SK-N-MC (cell line): ENCODE measurements at regions not wholly inside any gene's neighbourhood (a gene's known extent, or its start where the extent isn't known, plus 50 kb on each side); places are given as distances from the start of the nearest gene placed in this dataset.

ENCODE experiments used
- EZH2 ChIP-seq: fragments of 200-600 bp; sonication (generic); IDR thresholded peaks from one replicate; pipeline ENCODE4 v1.6.1; 2017; ENCODE audit warnings: antibody characterized with exemption
- FOXP2 ChIP-seq: optimal IDR thresholded peaks from 2 replicates; pipeline ENCODE3; 2011; ENCODE audit warnings: mild to moderate bottlenecking, moderate library complexity; ENCODE audit not compliant: insufficient read depth; ENCODE audit errors: extremely low read length, control extremely low read depth
- POLR2AphosphoS5 ChIP-seq: IDR thresholded peaks from 2 replicates; pipeline ENCODE4 v1.6.1; 2012; ENCODE audit warnings: mild to moderate bottlenecking, low read depth, low read length, borderline replicate concordance

- TF ChIP-seq POLR2AphosphoS5 (no peak), EZH2 (no peak), FOXP2 (no peak)
Measured at GRCh38 chr12:126706300-126706699, 1560.7 kb upstream of the TMEM132C start.
